H9 (cell line): ENCODE measurements at regions not wholly inside any gene's neighbourhood (a gene's known extent, or its start where the extent isn't known, plus 50 kb on each side); places are given as distances from the start of the nearest gene placed in this dataset.

ENCODE experiments used
- DNase-seq: peaks from one replicate; pipeline ENCODE4 v3.0.0-alpha.2; 2017
- H2AFZ ChIP-seq: one replicate; pipeline ENCODE4 v1.6.1; 2013; ENCODE audit warnings: mild to moderate bottlenecking, low read length, control low read depth, moderate library complexity
- H2AK5ac ChIP-seq: 2 replicates; pipeline ENCODE4 v1.6.1; 2013; ENCODE audit warnings: low read length, control low read depth, mixed read lengths; ENCODE audit not compliant: insufficient read length
- H2BK120ac ChIP-seq: one replicate; pipeline ENCODE4 v1.6.1; 2013; ENCODE audit warnings: low read depth, mild to moderate bottlenecking, low read length, control low read depth, inconsistent platforms; ENCODE audit not compliant: poor library complexity, severe bottlenecking
- H2BK12ac ChIP-seq: 2 replicates; pipeline ENCODE4 v1.6.1; 2013; ENCODE audit warnings: low read length, control low read depth, mixed read lengths, low read depth; ENCODE audit not compliant: insufficient read length
- H2BK15ac ChIP-seq: 2 replicates; pipeline ENCODE4 v1.6.1; 2013; ENCODE audit warnings: low read depth, low read length, control low read depth
- H2BK20ac ChIP-seq: one replicate; pipeline ENCODE4 v1.6.1; 2013; ENCODE audit warnings: low read depth, mild to moderate bottlenecking, low read length, control low read depth, inconsistent platforms; ENCODE audit not compliant: poor library complexity, severe bottlenecking
- H2BK5ac ChIP-seq: 2 replicates; pipeline ENCODE4 v1.6.1; 2013; ENCODE audit warnings: low read length, control low read depth, mixed read lengths; ENCODE audit not compliant: insufficient read length
- H3K14ac ChIP-seq: 2 replicates; pipeline ENCODE4 v1.6.1; 2013; ENCODE audit warnings: low read length, control low read depth; ENCODE audit not compliant: insufficient read depth
- H3K18ac ChIP-seq: 2 replicates; pipeline ENCODE4 v1.6.1; 2013; ENCODE audit warnings: low read depth, mild to moderate bottlenecking, mixed read lengths, low read length, control low read depth; ENCODE audit not compliant: insufficient read length
- H3K23ac ChIP-seq: 2 replicates; pipeline ENCODE4 v1.6.1; 2013; ENCODE audit warnings: low read length, control low read depth, mixed read lengths, low read depth; ENCODE audit not compliant: insufficient read length
- H3K23me2 ChIP-seq: 2 replicates; pipeline ENCODE4 v1.6.1; 2013; ENCODE audit warnings: low read depth, mild to moderate bottlenecking, mixed read lengths, low read length, control low read depth; ENCODE audit not compliant: insufficient read length, poor library complexity, severe bottlenecking
- H3K27ac ChIP-seq: 2 replicates; pipeline ENCODE4 v1.5.1; 2013; ENCODE audit warnings: low read length, control low read depth, mixed read lengths, low read depth; ENCODE audit not compliant: insufficient read length
- H3K27me3 ChIP-seq: 2 replicates; pipeline ENCODE4 v1.6.1; 2013; ENCODE audit warnings: low read length, control low read depth, inconsistent platforms; ENCODE audit not compliant: insufficient read depth
- H3K4ac ChIP-seq: 2 replicates; pipeline ENCODE4 v1.6.1; 2013; ENCODE audit warnings: low read depth, mild to moderate bottlenecking, control low read depth, inconsistent platforms, low read length, moderate library complexity
- H3K4me1 ChIP-seq: 2 replicates; pipeline ENCODE4 v1.6.1; 2013; ENCODE audit warnings: low read length, control low read depth, inconsistent platforms; ENCODE audit not compliant: insufficient read depth
- H3K4me2 ChIP-seq: 2 replicates; pipeline ENCODE4 v1.6.1; 2013; ENCODE audit warnings: low read length, control low read depth, mixed read lengths; ENCODE audit not compliant: insufficient read length, insufficient read depth
- H3K56ac ChIP-seq: 2 replicates; pipeline ENCODE4 v1.6.1; 2013; ENCODE audit warnings: low read depth, mild to moderate bottlenecking, mixed read lengths, low read length, control low read depth; ENCODE audit not compliant: insufficient read length
- H3K79me1 ChIP-seq: 2 replicates; pipeline ENCODE4 v1.6.1; 2013; ENCODE audit warnings: low read depth, mild to moderate bottlenecking, moderate library complexity, low read length, control low read depth, inconsistent platforms; ENCODE audit not compliant: insufficient read depth, poor library complexity, severe bottlenecking
- H3K79me2 ChIP-seq: 2 replicates; pipeline ENCODE4 v1.6.1; 2013; ENCODE audit warnings: low read length, control low read depth, inconsistent platforms; ENCODE audit not compliant: insufficient read depth
- H3K9ac ChIP-seq: 2 replicates; pipeline ENCODE4 v1.6.1; 2013; ENCODE audit warnings: low read length, control low read depth, mixed read lengths; ENCODE audit not compliant: insufficient read length; ENCODE audit errors: extremely low read depth
- H3K9me3 ChIP-seq: one replicate; pipeline ENCODE4 v1.6.1; 2013; ENCODE audit warnings: low read depth, low read length, inconsistent platforms; ENCODE audit not compliant: control insufficient read depth
- H3T11ph ChIP-seq: one replicate; pipeline ENCODE4 v1.6.1; 2013; ENCODE audit warnings: mild to moderate bottlenecking, low read length, control low read depth, inconsistent platforms
- H4K20me1 ChIP-seq: one replicate; pipeline ENCODE4 v1.6.1; 2013; ENCODE audit not compliant: control insufficient read depth, insufficient read length, insufficient read depth
- H4K5ac ChIP-seq: 2 replicates; pipeline ENCODE4 v1.6.1; 2013; ENCODE audit warnings: low read depth, mild to moderate bottlenecking, mixed read lengths, low read length, control low read depth; ENCODE audit not compliant: insufficient read length
- H4K8ac ChIP-seq: replicated peaks from 2 replicates; pipeline ENCODE4 v1.6.1; 2013; ENCODE audit warnings: low read length, control low read depth, mixed read lengths, low read depth; ENCODE audit not compliant: insufficient read length
- H4K91ac ChIP-seq: 2 replicates; pipeline ENCODE4 v1.6.1; 2013; ENCODE audit warnings: low read depth, mild to moderate bottlenecking, moderate library complexity, mixed read lengths, low read length, control low read depth; ENCODE audit not compliant: insufficient read length
- H3K27ac Mint-ChIP-seq, 3 experiments: 2 replicates in 2 of 3; 3 replicates in 1 of 3; pipeline ENCODE4 v1.8.0; 2020 to 2021; ENCODE audit warnings: mixed read lengths in 3 of 3, mild to moderate bottlenecking in 1 of 3, moderate library complexity in 1 of 3
- H3K27me3 Mint-ChIP-seq: 2 replicates; pipeline ENCODE4 v1.8.0; 2021; ENCODE audit warnings: low read depth, mild to moderate bottlenecking, moderate library complexity, mixed read lengths
- H3K36me3 Mint-ChIP-seq, 3 experiments: 2 replicates in 2 of 3; 3 replicates in 1 of 3; pipeline ENCODE4 v1.8.0; 2020 to 2021; ENCODE audit warnings: low read depth in 3 of 3, mixed read lengths in 3 of 3; ENCODE audit not compliant: insufficient read depth in 1 of 3
- H3K4me1 Mint-ChIP-seq, 2 experiments: 2 replicates each; pipeline ENCODE4 v1.8.0; 2020; ENCODE audit warnings: mixed read lengths in 2 of 2
- H3K4me3 Mint-ChIP-seq, 2 experiments: 2 replicates in 1 of 2; 3 replicates in 1 of 2; pipeline ENCODE4 v1.8.0; 2020 to 2021; ENCODE audit warnings: mild to moderate bottlenecking in 2 of 2, mixed read lengths in 2 of 2, moderate library complexity in 1 of 2
- H3K9me3 Mint-ChIP-seq, 2 experiments: 2 replicates in 1 of 2; 3 replicates in 1 of 2; pipeline ENCODE4 v1.8.0; 2020; ENCODE audit warnings: mild to moderate bottlenecking in 2 of 2, mixed read lengths in 2 of 2, moderate library complexity in 1 of 2
- WGBS: extraction: QIAGEN DNeasy Blood & Tissue Kit; methylation state at CpG from one replicate; pipeline ENCODE4 v1.1.7; 2013; ENCODE audit warnings: missing lambda C conversion rate, low lambda C conversion rate, mixed read lengths; ENCODE audit not compliant: insufficient read length; ENCODE audit errors: extremely low coverage; 5-methylcytosine and 5-hydroxymethylcytosine counted together
- TF ChIP-seq, protein P1 (sequence below): fragments of 200-600 bp; sonication (generic); conservative IDR thresholded peaks from 3 replicates; pipeline ENCODE4 v1.8.0; 2021; ENCODE audit warnings: antibody characterized with exemption, mild to moderate bottlenecking

DNA sequence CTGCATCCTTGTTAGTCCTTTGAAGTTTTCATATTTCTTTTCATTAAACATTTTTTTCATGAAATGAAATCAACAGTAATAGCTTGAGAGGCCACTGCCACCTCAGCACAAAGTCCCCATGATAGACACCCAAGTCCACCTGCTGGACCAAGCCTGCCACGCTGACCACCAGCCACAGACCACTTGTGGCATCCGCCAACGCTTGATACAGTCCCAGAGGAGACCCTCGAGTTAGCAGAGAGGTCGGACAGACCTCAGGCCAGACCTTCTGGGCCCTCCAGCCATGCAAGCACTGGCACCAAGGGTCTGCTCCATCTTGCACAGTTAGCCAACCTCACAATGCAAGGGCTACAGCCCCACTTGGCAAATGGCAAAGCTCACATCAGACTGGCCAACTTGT, 91.8 kb upstream of the RTL6 start:
- no peak overlapping the region for H2BK15ac ChIP-seq
- H3K4me1 Mint-ChIP-seq = peaks cover 10 to 34% of the 10 kb centered on the region in 2 experiments
- no peak overlapping the region for H4K5ac ChIP-seq
- H2BK20ac ChIP-seq = no peak overlapping the region
- no peak overlapping the region for H2AFZ ChIP-seq
- no peak overlapping the region for H3K27ac ChIP-seq
- H2AK5ac ChIP-seq = no peak overlapping the region
- H3K27me3 Mint-ChIP-seq = peaks cover 31% of the 10 kb centered on the region
- H3T11ph ChIP-seq = no peak overlapping the region
- no peak overlapping the region for H3K9ac ChIP-seq
- H3K4me2 ChIP-seq = no peak overlapping the region
- H3K36me3 Mint-ChIP-seq = peaks cover 0 to 8% (median 3%) of the 10 kb centered on the region in 3 experiments; a peak in 5 of 7 replicates
- H3K27ac Mint-ChIP-seq = no peak overlapping the region
- H3K4me1 ChIP-seq = 0 out of 2 replicates have a peak, but pooled peaks cover 2% of the 10 kb centered on the region
- no peak overlapping the region for H3K23ac ChIP-seq
- no peaks in the 10 kb centered on the region for H4K20me1 ChIP-seq
- no peak overlapping the region for H2BK120ac ChIP-seq
- no peak overlapping the region for H3K4ac ChIP-seq
- no peak overlapping the region for H3K4me3 Mint-ChIP-seq
- H3K27me3 ChIP-seq = no peaks in the 10 kb centered on the region
- H3K56ac ChIP-seq = no peak overlapping the region
- no peak overlapping the region for H3K14ac ChIP-seq
- H2BK12ac ChIP-seq = no peak overlapping the region
- no peak overlapping the region for H3K18ac ChIP-seq
- DNase-seq = no peak
- WGBS = no CpG with 5 or more reads among the region's 5 CpGs
- no peak overlapping the region for H2BK5ac ChIP-seq
- no peak overlapping the region for H4K8ac ChIP-seq
- H3K9me3 ChIP-seq = no peaks in the 10 kb centered on the region
- H3K9me3 Mint-ChIP-seq = peaks cover 4 to 8% of the 10 kb centered on the region in 2 experiments; a peak in 4 of 5 replicates
- no peaks in the 10 kb centered on the region for H3K79me1 ChIP-seq
- H4K91ac ChIP-seq = no peak overlapping the region
- no peaks in the 10 kb centered on the region for H3K79me2 ChIP-seq
- TF ChIP-seq, protein P1, sequence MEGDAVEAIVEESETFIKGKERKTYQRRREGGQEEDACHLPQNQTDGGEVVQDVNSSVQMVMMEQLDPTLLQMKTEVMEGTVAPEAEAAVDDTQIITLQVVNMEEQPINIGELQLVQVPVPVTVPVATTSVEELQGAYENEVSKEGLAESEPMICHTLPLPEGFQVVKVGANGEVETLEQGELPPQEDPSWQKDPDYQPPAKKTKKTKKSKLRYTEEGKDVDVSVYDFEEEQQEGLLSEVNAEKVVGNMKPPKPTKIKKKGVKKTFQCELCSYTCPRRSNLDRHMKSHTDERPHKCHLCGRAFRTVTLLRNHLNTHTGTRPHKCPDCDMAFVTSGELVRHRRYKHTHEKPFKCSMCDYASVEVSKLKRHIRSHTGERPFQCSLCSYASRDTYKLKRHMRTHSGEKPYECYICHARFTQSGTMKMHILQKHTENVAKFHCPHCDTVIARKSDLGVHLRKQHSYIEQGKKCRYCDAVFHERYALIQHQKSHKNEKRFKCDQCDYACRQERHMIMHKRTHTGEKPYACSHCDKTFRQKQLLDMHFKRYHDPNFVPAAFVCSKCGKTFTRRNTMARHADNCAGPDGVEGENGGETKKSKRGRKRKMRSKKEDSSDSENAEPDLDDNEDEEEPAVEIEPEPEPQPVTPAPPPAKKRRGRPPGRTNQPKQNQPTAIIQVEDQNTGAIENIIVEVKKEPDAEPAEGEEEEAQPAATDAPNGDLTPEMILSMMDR = no peak
- no peaks in the 10 kb centered on the region for H3K23me2 ChIP-seq
